B cell (primary cell): ENCODE measurements at regions not wholly inside any gene's neighbourhood (a gene's known extent, or its start where the extent isn't known, plus 50 kb on each side); places are given as distances from the start of the nearest gene placed in this dataset.

Experiments used
- ATAC-seq: fragments of 200-7000 bp; cut with Tn5 transposase; one replicate; pipeline ENCODE4 v1.10.0; 2021; ENCODE audit warnings: low read depth, mild to moderate bottlenecking, moderate number of reproducible peaks, moderate library complexity
- CTCF ChIA-PET: fragments of 350-600 bp; sonication (Branson Sonifier 250); formaldehyde crosslinking; loops from one replicate; lab custom pipeline; 2021; ENCODE audit warnings: antibody characterized with exemption, inconsistent platforms; lab: Charles Lee
- POLR2A ChIA-PET: fragments of 350-600 bp; sonication (Branson Sonifier 250); formaldehyde crosslinking; loops from one replicate; lab custom pipeline; 2021; ENCODE audit warnings: antibody characterized with exemption; lab: Charles Lee
- DNase-seq: peaks from one replicate; pipeline ENCODE4 v3.0.0; 2013
- H2AFZ ChIP-seq: 2 replicates; pipeline ENCODE4 v1.6.1; 2012; ENCODE audit warnings: mild to moderate bottlenecking, low read depth, low read length; ENCODE audit not compliant: insufficient read depth, poor library complexity, severe bottlenecking
- H3K27ac ChIP-seq, 2 donors: 1 replicate in 1 of 2; 2 replicates in 1 of 2; pipeline ENCODE4 v1.5.1; 2012 to 2013; ENCODE audit warnings: low read length in 2 of 2, mild to moderate bottlenecking in 2 of 2, moderate library complexity in 1 of 2
- H3K27me3 ChIP-seq, 4 experiments: fragments of 200-600 bp in 1 of 4; sonication (generic) in 1 of 4; replicated peaks in 1 of 4; 1 replicate in 2 of 4; 2 replicates in 2 of 4; pipeline versions ENCODE4 v1.6.1 to v1.7.0; 2013 to 2016; ENCODE audit warnings: low read length in 3 of 4, mild to moderate bottlenecking in 2 of 4, mixed read lengths in 1 of 4, moderate library complexity in 1 of 4; ENCODE audit not compliant: insufficient read depth in 4 of 4, control insufficient read depth in 3 of 4; ENCODE audit errors: control extremely low read depth in 1 of 4
- H3K36me3 ChIP-seq, 2 experiments: replicated peaks in 1 of 2; 1 replicate in 1 of 2; 2 replicates in 1 of 2; pipeline versions ENCODE4 v1.6.1 to v1.7.1; 2013; ENCODE audit warnings: low read length in 1 of 2; ENCODE audit not compliant: insufficient read depth in 2 of 2, control insufficient read depth in 1 of 2; ENCODE audit errors: control extremely low read depth in 1 of 2, extremely low read depth in 1 of 2
- H3K4me1 ChIP-seq, 2 donors: fragments of 200-600 bp in 1 of 2; sonication (generic) in 1 of 2; 1 replicate in 1 of 2; 2 replicates in 1 of 2; pipeline versions ENCODE4 v1.5.1 to v1.6.1; 2013 to 2017; ENCODE audit warnings: low read length in 2 of 2; ENCODE audit not compliant: control insufficient read depth in 2 of 2, insufficient read depth in 2 of 2
- H3K4me2 ChIP-seq: replicated peaks from 2 replicates; pipeline ENCODE3; 2012; ENCODE audit warnings: mild to moderate bottlenecking, low read depth, low read length; ENCODE audit not compliant: poor library complexity, severe bottlenecking
- H3K4me3 ChIP-seq, 5 experiments: fragments of 200-600 bp in 1 of 5; sonication (generic) in 1 of 5; 1 replicate in 3 of 5; 2 replicates in 2 of 5; pipeline versions ENCODE4 v1.5.1 to v1.7.0; 2011 to 2016; ENCODE audit warnings: low read length in 4 of 5, mild to moderate bottlenecking in 4 of 5, low read depth in 2 of 5, control low read depth in 1 of 5, moderate library complexity in 1 of 5; ENCODE audit not compliant: insufficient read depth in 1 of 5; ENCODE audit errors: control extremely low read depth in 1 of 5, extremely low read depth in 1 of 5
- H3K79me2 ChIP-seq: fragments of 200-600 bp; sonication (generic); one replicate; pipeline ENCODE4 v1.6.0; 2016; ENCODE audit warnings: low read length; ENCODE audit not compliant: control insufficient read depth, insufficient read depth
- H3K9ac ChIP-seq: fragments of 200-600 bp; sonication (generic); 2 replicates; pipeline ENCODE4 v1.6.1; 2017; ENCODE audit warnings: mild to moderate bottlenecking, low read length, moderate library complexity
- H3K9me3 ChIP-seq, 3 donors: one replicate each; pipeline versions ENCODE4 v1.6.1 to v1.7.1; 2013; ENCODE audit warnings: low read length in 2 of 3; ENCODE audit not compliant: control insufficient read depth in 2 of 3, insufficient read depth in 1 of 3; ENCODE audit errors: control extremely low read depth in 1 of 3
- H4K20me1 ChIP-seq: 2 replicates; pipeline ENCODE4 v1.6.0; 2012; ENCODE audit warnings: mild to moderate bottlenecking, low read length; ENCODE audit not compliant: insufficient read depth, control insufficient read depth, poor library complexity, severe bottlenecking
- H3K27ac Mint-ChIP-seq: one replicate; pipeline ENCODE4 v1.8.0; 2021; ENCODE audit warnings: mixed read lengths
- H3K27me3 Mint-ChIP-seq: one replicate; pipeline ENCODE4 v1.8.0; 2021; ENCODE audit warnings: mixed read lengths
- H3K4me1 Mint-ChIP-seq: one replicate; pipeline ENCODE4 v1.8.0; 2021; ENCODE audit warnings: mixed read lengths
- H3K4me3 Mint-ChIP-seq: one replicate; pipeline ENCODE4 v1.8.0; 2021; ENCODE audit warnings: mixed read lengths
- H3K9me3 Mint-ChIP-seq: one replicate; pipeline ENCODE4 v1.8.0; 2022; ENCODE audit warnings: mixed read lengths; ENCODE audit not compliant: insufficient read depth
- EZH2 ChIP-seq: IDR thresholded peaks from 2 replicates; pipeline ENCODE4 v1.6.1; 2012; ENCODE audit warnings: borderline replicate concordance, low read depth, mild to moderate bottlenecking, moderate library complexity, low read length; ENCODE audit not compliant: insufficient read depth, poor library complexity, severe bottlenecking
- WGBS: methylation state at CpG from one replicate; pipeline ENCODE4 v1.1.5; 2013; ENCODE audit warnings: missing lambda C conversion rate; ENCODE audit not compliant: insufficient coverage; 5-methylcytosine and 5-hydroxymethylcytosine counted together
- intact Hi-C: fragments of 100-400 bp; cut with micrococcal nuclease; formaldehyde crosslinking; loops from one replicate; pipeline ENCODE4 v1.10.0; 2022
- TF ChIP-seq, protein P1 (sequence below): fragments of 200-600 bp; IDR thresholded peaks from one replicate; pipeline ENCODE4 v1.8.0; 2022; ENCODE audit warnings: antibody characterized with exemption, mild to moderate bottlenecking

DNA sequence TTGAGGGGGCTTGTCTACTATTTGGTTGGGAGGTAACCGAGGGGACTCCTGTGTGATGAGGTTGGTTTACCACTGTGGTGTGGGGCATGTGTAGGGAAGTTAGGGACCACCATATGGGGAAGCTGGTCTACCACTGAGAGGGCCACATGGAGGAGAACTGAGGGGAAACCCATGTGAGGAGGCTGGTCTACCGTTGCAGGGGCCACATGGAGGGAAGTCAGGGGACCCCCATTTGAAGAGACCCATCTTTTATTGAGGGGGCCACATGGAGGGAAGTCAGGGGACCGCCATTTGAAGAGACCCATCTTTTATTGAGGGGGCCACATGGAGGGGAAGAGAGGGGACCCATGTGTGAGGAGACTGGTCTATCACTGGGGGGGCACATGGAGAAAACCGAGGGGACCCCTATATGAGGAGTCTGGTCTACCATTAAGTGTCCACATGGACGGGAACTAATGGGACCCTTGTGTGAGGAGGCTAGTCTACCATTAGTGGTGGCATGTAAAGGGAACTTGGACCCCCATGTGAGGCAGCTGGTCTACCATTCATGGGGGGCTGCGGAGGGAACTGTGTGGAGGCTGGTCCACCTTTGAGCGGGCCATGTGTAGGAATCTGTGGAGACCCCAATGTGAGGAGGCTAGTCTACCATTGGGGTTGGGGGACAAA is 165.5 kb downstream of the FBLN2 start:
- Histone ChIP-seq H3K36me3 (no peaks in the 10 kb centered on the region), H3K4me3 (no peak overlapping the region), H3K27ac (no peak overlapping the region), H3K4me2 (no peak overlapping the region), H3K27me3 (no peaks in the 10 kb centered on the region), H2AFZ (no peak overlapping the region), H3K9me3 (peaks cover 0 to 30% (median 0%) of the 10 kb centered on the region in 3 donors), H4K20me1 (no peaks in the 10 kb centered on the region), H3K79me2 (no peaks in the 10 kb centered on the region), H3K9ac (no peak overlapping the region), H3K4me1 (no peaks in the 10 kb centered on the region)
- 92% methylated on average over 7 of the region's 7 CpGs for WGBS
- TF ChIP-seq EZH2, result no peak
- TF ChIP-seq, protein P1, sequence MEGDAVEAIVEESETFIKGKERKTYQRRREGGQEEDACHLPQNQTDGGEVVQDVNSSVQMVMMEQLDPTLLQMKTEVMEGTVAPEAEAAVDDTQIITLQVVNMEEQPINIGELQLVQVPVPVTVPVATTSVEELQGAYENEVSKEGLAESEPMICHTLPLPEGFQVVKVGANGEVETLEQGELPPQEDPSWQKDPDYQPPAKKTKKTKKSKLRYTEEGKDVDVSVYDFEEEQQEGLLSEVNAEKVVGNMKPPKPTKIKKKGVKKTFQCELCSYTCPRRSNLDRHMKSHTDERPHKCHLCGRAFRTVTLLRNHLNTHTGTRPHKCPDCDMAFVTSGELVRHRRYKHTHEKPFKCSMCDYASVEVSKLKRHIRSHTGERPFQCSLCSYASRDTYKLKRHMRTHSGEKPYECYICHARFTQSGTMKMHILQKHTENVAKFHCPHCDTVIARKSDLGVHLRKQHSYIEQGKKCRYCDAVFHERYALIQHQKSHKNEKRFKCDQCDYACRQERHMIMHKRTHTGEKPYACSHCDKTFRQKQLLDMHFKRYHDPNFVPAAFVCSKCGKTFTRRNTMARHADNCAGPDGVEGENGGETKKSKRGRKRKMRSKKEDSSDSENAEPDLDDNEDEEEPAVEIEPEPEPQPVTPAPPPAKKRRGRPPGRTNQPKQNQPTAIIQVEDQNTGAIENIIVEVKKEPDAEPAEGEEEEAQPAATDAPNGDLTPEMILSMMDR, result no peak
- Mint-ChIP-seq H3K9me3 (peaks cover 9% of the 10 kb centered on the region), H3K4me1 (no peaks in the 10 kb centered on the region), H3K4me3 (no peak overlapping the region), H3K27me3 (peaks cover 14% of the 10 kb centered on the region), H3K27ac (no peak overlapping the region)
- DNase-seq (no peak), ATAC-seq (no peak)
- ChIA-PET CTCF (no interaction called here), POLR2A (no interaction called here)
- intact Hi-C loops, result no loop called here

DNA sequence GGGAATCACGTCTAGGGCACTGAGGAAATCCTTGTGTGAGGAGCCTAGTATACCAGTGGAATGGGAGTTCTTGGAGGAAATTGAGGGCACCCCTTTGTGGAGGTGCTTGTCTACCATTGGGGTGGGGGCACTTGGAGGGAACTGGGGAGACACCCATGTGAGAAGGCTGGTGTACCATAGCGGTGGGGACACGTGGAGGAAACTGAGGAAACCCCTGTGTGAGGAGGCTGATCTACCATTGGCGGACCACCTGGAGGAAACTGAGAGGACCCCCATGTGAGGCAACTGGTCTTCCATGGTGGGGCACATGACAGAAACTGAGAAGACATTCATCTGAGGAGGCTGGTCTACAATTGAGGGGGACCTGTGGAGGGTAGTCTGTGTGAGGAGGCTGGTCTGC is 164.5 kb downstream of the FBLN2 start:
- no peak overlapping the region for H3K4me3 Mint-ChIP-seq
- Histone ChIP-seq H3K36me3 (no peaks in the 10 kb centered on the region), H3K4me1 (no peaks in the 10 kb centered on the region), H3K9ac (no peak overlapping the region), H3K79me2 (no peaks in the 10 kb centered on the region), H3K4me2 (no peak overlapping the region), H2AFZ (no peak overlapping the region), H4K20me1 (no peaks in the 10 kb centered on the region), H3K27ac (no peak overlapping the region), H3K4me3 (no peak overlapping the region), H3K9me3 (peaks cover 0 to 35% (median 0%) of the 10 kb centered on the region in 3 donors), H3K27me3 (no peaks in the 10 kb centered on the region)
- WGBS, result 89% methylated on average over 4 of the region's 4 CpGs
- ChIA-PET CTCF (no interaction called here), POLR2A (no interaction called here)
- TF ChIP-seq EZH2, result no peak
- TF ChIP-seq, protein P1, result no peak
- peaks cover 11% of the 10 kb centered on the region for H3K9me3 Mint-ChIP-seq
- no peak for DNase-seq
- intact Hi-C loops, result no loop called here
- H3K4me1 Mint-ChIP-seq, result no peaks in the 10 kb centered on the region
- H3K27me3 Mint-ChIP-seq, result peaks cover 14% of the 10 kb centered on the region
- no peak overlapping the region for H3K27ac Mint-ChIP-seq
- no peak for ATAC-seq
